Smooth muscle cell (in vitro differentiated cells): ENCODE measurements at regions not wholly inside any gene's neighbourhood (a gene's known extent, or its start where the extent isn't known, plus 50 kb on each side); places are given as distances from the start of the nearest gene placed in this dataset.

Source experiments
- DNase-seq: peaks from one replicate; lab custom pipeline; 2025; ENCODE audit not compliant: unreplicated experiment; lab: John Stamatoyannopoulos, UW
- H2AFZ ChIP-seq: fragments of 200-600 bp; sonication (generic); 2 replicates; pipeline ENCODE4 v1.6.0; 2016; ENCODE audit warnings: antibody characterized with exemption, low read depth, mild to moderate bottlenecking
- H3F3A ChIP-seq: fragments of 200-600 bp; sonication (generic); 2 replicates; pipeline ENCODE4 v1.6.0; 2017; ENCODE audit warnings: antibody characterized with exemption, low read depth
- H3K27ac ChIP-seq: fragments of 200-600 bp; sonication (generic); 2 replicates; pipeline ENCODE4 v1.5.1; 2016; ENCODE audit warnings: low read depth, mild to moderate bottlenecking
- H3K27me3 ChIP-seq: fragments of 200-600 bp; sonication (generic); 2 replicates; pipeline ENCODE4 v1.6.1; 2016; ENCODE audit warnings: low read depth, mild to moderate bottlenecking
- H3K36me3 ChIP-seq: fragments of 200-600 bp; sonication (generic); 2 replicates; pipeline ENCODE4 v1.5.1; 2016; ENCODE audit warnings: low read depth
- H3K4me1 ChIP-seq: fragments of 200-600 bp; sonication (generic); 2 replicates; pipeline ENCODE4 v1.5.1; 2016; ENCODE audit warnings: low read depth
- H3K4me2 ChIP-seq: fragments of 200-600 bp; sonication (generic); 2 replicates; pipeline ENCODE4 v1.6.0; 2016; ENCODE audit warnings: mild to moderate bottlenecking
- H3K4me3 ChIP-seq: fragments of 200-600 bp; sonication (generic); 2 replicates; pipeline ENCODE4 v1.5.1; 2016; ENCODE audit warnings: mild to moderate bottlenecking
- H3K79me2 ChIP-seq: fragments of 200-600 bp; sonication (generic); 2 replicates; pipeline ENCODE4 v1.6.0; 2016; ENCODE audit warnings: low read depth, mild to moderate bottlenecking
- H3K9ac ChIP-seq: fragments of 200-600 bp; sonication (generic); 2 replicates; pipeline ENCODE4 v1.6.0; 2016; ENCODE audit warnings: low read depth
- H3K9me3 ChIP-seq: fragments of 200-600 bp; sonication (generic); replicated peaks from 2 replicates; pipeline ENCODE4 v1.5.1; 2016; ENCODE audit warnings: low read depth
- H4K20me1 ChIP-seq: fragments of 200-600 bp; sonication (generic); 2 replicates; pipeline ENCODE4 v1.6.0; 2016; ENCODE audit warnings: low read depth
- CTCF ChIP-seq: fragments of 200-600 bp; sonication (generic); IDR thresholded peaks from 2 replicates; pipeline ENCODE4 v1.5.1; 2017; ENCODE audit warnings: borderline replicate concordance, mild to moderate bottlenecking, antibody characterized with exemption; ENCODE audit not compliant: insufficient read depth, poor library complexity, severe bottlenecking
- WGBS: methylation state at CpG from one replicate; pipeline ENCODE4 v1.1.7; 2016; ENCODE audit warnings: low lambda C conversion rate; 5-methylcytosine and 5-hydroxymethylcytosine counted together

- no peak overlapping the region for H3K4me3 ChIP-seq
- peaks cover 12% of the 10 kb centered on the region for H3K4me1 ChIP-seq
- no peaks in the 10 kb centered on the region for H3K9me3 ChIP-seq
- no peaks in the 10 kb centered on the region for H3K27me3 ChIP-seq
- H2AFZ ChIP-seq, result no peak overlapping the region
- WGBS, result 34% methylated on average over 12 of the region's 12 CpGs
- H3K36me3 ChIP-seq, result no peaks in the 10 kb centered on the region
- H3K4me2 ChIP-seq, result peak overlapping the region; percentile 45
- H3K9ac ChIP-seq, result no peak overlapping the region
- H3F3A ChIP-seq, result peaks cover 15% of the 10 kb centered on the region
- TF ChIP-seq CTCF, result peak; percentile 69
- no peaks in the 10 kb centered on the region for H3K79me2 ChIP-seq
- peak overlapping the region; percentile 61 for H3K27ac ChIP-seq
- H4K20me1 ChIP-seq, result no peaks in the 10 kb centered on the region
- no peak for DNase-seq
These were observed 122.4 kb downstream of the WT1 start for GRCh38 chr11:32312865-32313403.

DNA sequence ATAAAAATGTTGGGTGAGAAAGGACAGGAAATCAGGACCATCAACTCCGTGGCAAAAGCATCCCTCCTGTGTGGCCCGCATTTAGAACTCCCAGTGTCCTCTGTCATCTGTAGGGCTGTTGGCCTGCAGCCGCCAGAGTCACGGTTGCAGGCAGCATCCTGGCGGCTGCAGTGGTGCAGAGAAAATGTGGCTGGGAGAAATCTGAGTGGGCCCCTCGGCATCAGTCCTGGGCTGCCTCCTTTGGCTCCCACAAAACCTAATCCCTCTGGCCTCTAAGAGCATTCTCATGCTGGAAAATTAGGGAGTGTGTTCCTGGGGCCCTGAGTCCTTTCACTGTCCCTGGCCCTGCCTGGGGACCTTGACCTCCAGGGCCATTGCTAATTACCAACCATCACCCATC lies 121.9 kb downstream of the WT1 start:
- no peak for TF ChIP-seq CTCF
- no peak overlapping the region for H3K9ac ChIP-seq
- H3K4me3 ChIP-seq, result no peak overlapping the region
- no peaks in the 10 kb centered on the region for H3K27me3 ChIP-seq
- no peaks in the 10 kb centered on the region for H3K79me2 ChIP-seq
- no peaks in the 10 kb centered on the region for H3K9me3 ChIP-seq
- peak overlapping the region; percentile 22 for H3K27ac ChIP-seq
- no peaks in the 10 kb centered on the region for H4K20me1 ChIP-seq
- peaks cover 15% of the 10 kb centered on the region for H3F3A ChIP-seq
- peak overlapping the region; percentile 45 for H3K4me2 ChIP-seq
- DNase-seq, result no peak
- H2AFZ ChIP-seq, result no peak overlapping the region
- no peaks in the 10 kb centered on the region for H3K36me3 ChIP-seq
- 80% methylated on average over 6 of the region's 6 CpGs for WGBS
- H3K4me1 ChIP-seq, result peaks cover 12% of the 10 kb centered on the region

DNA sequence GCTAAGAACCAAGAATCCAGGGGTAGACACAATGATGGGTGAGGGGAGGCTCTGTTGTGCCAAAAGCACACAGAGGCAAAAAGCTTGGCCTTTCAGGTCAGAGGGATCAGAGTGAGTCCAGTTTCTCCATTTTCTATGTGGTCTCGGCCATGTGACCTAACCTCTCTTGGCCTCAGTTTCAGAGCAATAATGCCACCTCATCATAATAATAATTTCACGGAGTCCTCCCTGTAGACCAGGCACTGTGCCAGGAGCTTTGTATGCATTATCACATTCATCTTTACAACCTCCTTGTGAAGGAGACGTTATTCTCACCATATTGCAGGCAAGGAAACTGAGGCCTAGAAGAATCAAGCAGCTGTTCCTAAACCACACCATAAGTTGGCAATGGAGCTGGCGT lies 120.2 kb downstream of the WT1 start:
- no peak overlapping the region for H2AFZ ChIP-seq
- no peak for TF ChIP-seq CTCF
- H3K4me1 ChIP-seq, result peaks cover 12% of the 10 kb centered on the region
- no peaks in the 10 kb centered on the region for H3K36me3 ChIP-seq
- H3K79me2 ChIP-seq, result no peaks in the 10 kb centered on the region
- no peak overlapping the region for H3K9ac ChIP-seq
- peaks cover 15% of the 10 kb centered on the region for H3F3A ChIP-seq
- no peak overlapping the region for H3K4me3 ChIP-seq
- H4K20me1 ChIP-seq, result no peaks in the 10 kb centered on the region
- no peaks in the 10 kb centered on the region for H3K9me3 ChIP-seq
- H3K4me2 ChIP-seq, result no peak overlapping the region
- 83% methylated on average over 4 of the region's 4 CpGs for WGBS
- peak overlapping the region; percentile 21 for H3K27ac ChIP-seq
- no peaks in the 10 kb centered on the region for H3K27me3 ChIP-seq
- DNase-seq, result no peak

DNA sequence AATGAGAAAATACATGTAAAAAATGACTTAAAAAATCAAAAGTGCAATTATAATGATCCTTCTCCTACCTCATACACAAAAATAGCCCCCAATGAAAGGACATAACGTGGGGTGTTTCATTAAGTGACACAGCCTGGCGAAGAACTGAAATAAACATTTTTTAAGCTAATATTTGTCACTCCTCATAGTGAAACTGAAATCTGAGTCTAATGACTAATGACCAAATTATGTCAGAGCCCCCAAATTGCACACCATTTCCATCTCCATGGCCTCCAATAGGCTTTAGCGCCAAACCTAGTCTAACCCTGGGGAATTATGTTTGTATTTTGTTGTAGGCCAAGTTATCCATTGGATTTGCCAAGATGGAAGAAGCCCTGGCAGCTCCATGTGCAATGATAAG lies 119.1 kb downstream of the WT1 start:
- H3K27ac ChIP-seq, result peak overlapping the region; percentile 89
- no peak for TF ChIP-seq CTCF
- H3K27me3 ChIP-seq, result no peaks in the 10 kb centered on the region
- WGBS, result 83% methylated on average over 3 of the region's 3 CpGs
- no peaks in the 10 kb centered on the region for H3K79me2 ChIP-seq
- H3K4me3 ChIP-seq, result no peak overlapping the region
- DNase-seq, result no peak
- H3K4me2 ChIP-seq, result peak overlapping the region; percentile 52
- no peaks in the 10 kb centered on the region for H3K9me3 ChIP-seq
- H3K36me3 ChIP-seq, result no peaks in the 10 kb centered on the region
- peaks cover 15% of the 10 kb centered on the region for H3F3A ChIP-seq
- H2AFZ ChIP-seq, result no peak overlapping the region
- no peaks in the 10 kb centered on the region for H4K20me1 ChIP-seq
- peaks cover 12% of the 10 kb centered on the region for H3K4me1 ChIP-seq
- H3K9ac ChIP-seq, result peak overlapping the region; percentile 37
